Upper lobe of left lung (tissue), 4 donors: ENCODE measurements at regions not wholly inside any gene's neighbourhood (a gene's known extent, or its start where the extent isn't known, plus 50 kb on each side); places are given as distances from the start of the nearest gene placed in this dataset.

ENCODE experiments used
- CTCF ChIP-seq, 6 experiments: fragments of 450-650 bp in 4 of 6; fragments of 200-600 bp in 2 of 6; sonication (generic) in 2 of 6; IDR thresholded peaks; one replicate each; pipeline ENCODE4 v1.5.1; 2016 to 2019; ENCODE audit warnings: antibody characterized with exemption in 6 of 6
- EP300 ChIP-seq, 4 donors: sonication (generic); formaldehyde crosslinking; IDR thresholded peaks; one replicate each; pipeline ENCODE4 v1.5.1; 2017; ENCODE audit warnings: antibody characterized with exemption in 4 of 4, control low read depth in 2 of 4
- POLR2A ChIP-seq, 4 donors: fragments of 450-650 bp; IDR thresholded peaks; one replicate each; pipeline ENCODE4 v1.5.1; 2016 to 2017; ENCODE audit warnings: antibody characterized with exemption in 4 of 4, mild to moderate bottlenecking in 2 of 4
- POLR2AphosphoS5 ChIP-seq, 2 donors: sonication (generic); formaldehyde crosslinking; IDR thresholded peaks; one replicate each; pipeline ENCODE4 v1.5.1; 2017; ENCODE audit warnings: antibody characterized with exemption in 2 of 2

GRCh38 chr2:5020116-5020875 is 671.9 kb upstream of the SOX11 start:
- TF ChIP-seq CTCF (IDR thresholded peaks at IDR 0.05) (no peak), POLR2A (IDR thresholded peaks at IDR 0.05) (no peak), POLR2AphosphoS5 (IDR thresholded peaks at IDR 0.05) (no peak), EP300 (IDR thresholded peaks at IDR 0.05) (no peak)
